ENCODE measurements at regions not wholly inside any gene's neighbourhood (a gene's known extent, or its start where the extent isn't known, plus 50 kb on each side); places are given as distances from the start of the nearest gene placed in this dataset.

GRCh38 chr14:35992816-35993683 lies 166.9 kb downstream of the BRMS1L start:
- no peak for DNase-seq
- in situ Hi-C loops (cut with MboI; ENCODE audit: low pct_unique_long_range_greater_than_20kb, low sequenced_read_pairs): no loop called here

- no peak for DNase-seq
- in situ Hi-C loops (cut with MboI; ENCODE audit: low pct_unique_long_range_greater_than_20kb, low sequenced_read_pairs): no loop called here
These were observed 165.2 kb downstream of the BRMS1L start for GRCh38 chr14:35991356-35991755.

GRCh38 chr14:35989736-35990135 lies 163.6 kb downstream of the BRMS1L start:
- in situ Hi-C loops (cut with MboI; ENCODE audit: low pct_unique_long_range_greater_than_20kb, low sequenced_read_pairs): no loop called here
- DNase-seq: no peak

DNA sequence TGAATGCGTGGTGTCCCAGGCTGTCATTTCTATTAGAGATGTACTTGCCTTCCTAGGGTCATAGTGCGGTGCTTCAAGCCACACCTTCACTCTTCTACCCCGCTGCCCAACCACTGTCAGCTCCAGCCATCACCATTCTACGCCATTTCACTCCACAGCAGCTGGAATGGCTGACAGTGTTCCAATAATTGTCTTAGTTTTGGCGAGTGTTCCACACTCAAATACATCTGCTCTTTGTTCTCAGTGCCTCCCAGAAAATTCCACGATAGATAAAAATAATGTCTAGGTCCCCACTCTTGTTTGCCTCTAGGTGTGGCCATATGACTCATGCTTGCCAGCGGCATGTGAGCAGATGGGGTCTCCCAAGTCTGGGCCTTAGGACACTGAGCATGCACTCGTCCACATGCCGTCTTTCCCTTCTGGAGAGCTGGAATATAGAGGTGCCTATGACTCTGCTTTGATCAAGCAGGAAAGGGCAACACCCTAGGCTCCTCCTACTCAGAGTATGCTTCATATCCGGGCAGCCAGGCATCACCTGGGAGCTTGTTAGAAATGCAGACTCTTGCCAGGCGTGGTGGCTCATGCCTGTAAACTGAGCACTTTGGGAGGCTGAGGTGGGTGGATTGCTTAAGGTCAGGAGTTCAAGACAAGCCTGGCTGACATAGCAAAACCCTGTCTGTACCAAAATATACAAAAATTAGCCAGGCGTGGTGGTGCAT lies 163.0 kb downstream of the BRMS1L start:
- in situ Hi-C loops (cut with MboI; ENCODE audit: low pct_unique_long_range_greater_than_20kb, low sequenced_read_pairs): no loop called here
- DNase-seq: no peak

GRCh38 chr14:35988550-35988949 lies 162.4 kb downstream of the BRMS1L start:
- in situ Hi-C loops (cut with MboI; ENCODE audit: low pct_unique_long_range_greater_than_20kb, low sequenced_read_pairs): no loop called here

GRCh38 chr14:35987731-35988130 lies 161.6 kb downstream of the BRMS1L start:
- DNase-seq: no peak
- in situ Hi-C loops (cut with MboI; ENCODE audit: low pct_unique_long_range_greater_than_20kb, low sequenced_read_pairs): no loop called here

More at GRCh38 chr14:35988550-35988949, 162.4 kb downstream of the BRMS1L start:
- DNase-seq: no peak

GRCh38 chr14:35986219-35986573 lies 160.1 kb downstream of the BRMS1L start:
- in situ Hi-C loops (cut with MboI; ENCODE audit: low pct_unique_long_range_greater_than_20kb, low sequenced_read_pairs): no loop called here
- DNase-seq: no peak

- in situ Hi-C loops (cut with MboI; ENCODE audit: low pct_unique_long_range_greater_than_20kb, low sequenced_read_pairs): no loop called here
- DNase-seq: no peak
These were observed 159.5 kb downstream of the BRMS1L start for GRCh38 chr14:35985474-35986218.

- in situ Hi-C loops (cut with MboI; ENCODE audit: low pct_unique_long_range_greater_than_20kb, low sequenced_read_pairs): no loop called here
- DNase-seq: no peak
These were observed 153.4 kb downstream of the BRMS1L start for GRCh38 chr14:35979531-35979930.

DNA sequence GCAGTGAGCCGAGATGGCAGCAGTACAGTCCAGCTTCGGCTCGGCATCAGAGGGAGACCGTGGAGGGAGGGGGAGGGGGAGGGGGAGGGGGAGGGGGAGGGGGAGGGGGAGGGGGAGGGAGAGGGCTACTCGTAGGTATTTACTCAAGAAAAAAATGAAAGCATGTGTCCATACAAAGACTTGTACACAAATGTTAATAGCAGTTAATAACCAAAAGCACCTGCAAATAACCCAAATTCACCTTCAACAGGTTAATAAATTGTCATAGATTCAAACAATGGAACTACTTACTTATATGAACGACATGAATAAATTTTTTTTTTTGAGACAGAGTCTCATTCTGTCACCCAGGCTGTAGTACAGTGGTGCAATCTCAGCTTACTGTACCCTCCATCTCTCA lies 152.4 kb downstream of the BRMS1L start:
- DNase-seq: no peak
- in situ Hi-C loops (cut with MboI; ENCODE audit: low pct_unique_long_range_greater_than_20kb, low sequenced_read_pairs): no loop called here

DNA sequence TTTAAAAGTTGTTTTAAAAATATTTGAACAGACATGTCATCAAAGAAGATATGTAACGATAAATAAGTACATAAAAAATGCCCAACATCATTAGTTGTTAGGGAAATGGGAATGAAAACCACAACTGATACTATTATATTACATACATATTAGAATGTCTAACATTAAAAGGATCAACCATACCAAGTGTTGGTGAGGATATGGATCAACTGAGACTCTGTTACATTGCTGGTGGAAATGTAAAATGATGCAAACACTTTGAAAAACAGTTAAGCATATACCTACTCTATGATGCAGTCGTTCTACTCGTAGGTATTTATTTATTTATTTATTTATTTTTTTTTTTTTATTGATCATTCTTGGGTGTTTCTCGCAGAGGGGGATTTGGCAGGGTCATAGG lies 149.7 kb downstream of the BRMS1L start:
- in situ Hi-C loops (cut with MboI; ENCODE audit: low pct_unique_long_range_greater_than_20kb, low sequenced_read_pairs): no loop called here
- no peak for DNase-seq

DNA sequence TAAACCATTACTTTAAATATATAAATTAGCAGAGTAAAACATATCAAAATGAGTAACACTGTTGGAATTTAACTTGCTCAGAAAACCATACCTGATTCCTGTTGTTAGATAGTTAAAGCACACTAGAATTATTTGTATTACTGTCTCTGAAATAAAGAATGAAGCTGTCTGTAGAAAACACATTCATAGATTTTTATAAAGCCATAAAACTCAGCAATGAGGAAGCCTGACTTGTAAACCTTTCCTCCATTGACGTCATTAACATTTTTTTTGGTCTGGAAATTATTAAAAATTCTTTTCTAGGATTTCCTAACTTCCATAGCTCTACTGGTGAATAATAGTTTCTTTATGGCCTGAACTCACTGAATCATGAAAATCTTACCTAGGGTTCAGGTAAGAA lies 147.6 kb downstream of the BRMS1L start:
- no peak for DNase-seq
- in situ Hi-C loops (cut with MboI; ENCODE audit: low pct_unique_long_range_greater_than_20kb, low sequenced_read_pairs): no loop called here

DNA sequence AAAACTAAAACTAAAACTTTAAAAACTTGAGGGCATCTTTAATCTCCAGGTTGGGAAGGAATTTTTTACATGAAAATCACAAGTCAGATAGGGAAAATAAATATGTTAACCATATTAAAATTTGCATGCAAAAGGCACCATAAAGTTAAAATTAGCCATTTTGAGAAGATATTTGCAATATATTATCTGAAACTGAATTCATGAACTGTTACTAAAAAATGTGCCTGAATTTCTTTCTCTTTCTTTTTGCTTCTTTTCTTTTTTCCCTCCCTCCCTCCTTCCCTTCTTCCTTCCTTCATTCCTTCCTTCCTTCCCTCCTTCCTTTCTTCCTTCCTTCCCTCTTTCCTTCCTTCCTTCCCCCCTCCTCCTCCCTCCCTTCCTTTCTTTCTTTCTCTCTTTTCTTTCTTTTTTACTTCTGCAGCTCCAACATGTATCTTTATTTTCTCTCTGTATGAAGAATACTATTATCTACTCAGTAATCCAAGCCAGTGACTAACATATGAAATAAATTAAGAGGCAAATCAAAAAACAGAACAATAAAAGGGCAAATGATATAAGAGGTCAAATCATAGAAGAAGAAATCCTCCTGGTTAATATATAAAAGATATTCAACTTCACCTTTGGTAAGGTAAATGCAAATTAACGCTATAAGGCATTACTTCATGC lies 146.0 kb downstream of the BRMS1L start:
- no peak for DNase-seq
- in situ Hi-C loops (cut with MboI; ENCODE audit: low pct_unique_long_range_greater_than_20kb, low sequenced_read_pairs): no loop called here

- DNase-seq: no peak
- in situ Hi-C loops (cut with MboI; ENCODE audit: low pct_unique_long_range_greater_than_20kb, low sequenced_read_pairs): no loop called here
These were observed 143.2 kb downstream of the BRMS1L start for GRCh38 chr14:35969310-35969709.

- in situ Hi-C loops (cut with MboI; ENCODE audit: low pct_unique_long_range_greater_than_20kb, low sequenced_read_pairs): no loop called here
- DNase-seq: no peak
These were observed 139.3 kb downstream of the BRMS1L start for GRCh38 chr14:35965400-35965799.

GRCh38 chr14:35964697-35965286 lies 138.7 kb downstream of the BRMS1L start:
- no peak for DNase-seq
- in situ Hi-C loops (cut with MboI; ENCODE audit: low pct_unique_long_range_greater_than_20kb, low sequenced_read_pairs): no loop called here

DNA sequence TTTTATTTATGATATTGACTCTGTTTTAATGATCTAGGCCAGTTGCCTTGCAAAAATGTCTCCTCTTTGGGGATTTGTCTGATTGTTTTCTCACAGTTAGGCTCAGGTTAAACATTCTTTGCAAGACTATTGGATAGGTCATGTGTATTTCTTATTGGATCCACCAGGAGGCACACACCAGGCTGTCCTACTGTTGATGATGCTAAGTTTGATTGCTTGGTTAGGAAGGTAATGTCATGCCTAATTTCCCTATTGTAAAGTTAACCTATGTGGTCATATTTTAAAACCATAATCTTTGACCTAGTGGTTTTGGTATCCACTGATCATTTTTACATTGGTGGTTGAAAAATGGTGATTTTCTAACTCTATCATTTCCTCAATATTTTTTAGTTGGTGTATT lies 137.1 kb downstream of the BRMS1L start:
- DNase-seq: peak; percentile 4
- in situ Hi-C loops (cut with MboI; ENCODE audit: low pct_unique_long_range_greater_than_20kb, low sequenced_read_pairs): no loop called here

DNA sequence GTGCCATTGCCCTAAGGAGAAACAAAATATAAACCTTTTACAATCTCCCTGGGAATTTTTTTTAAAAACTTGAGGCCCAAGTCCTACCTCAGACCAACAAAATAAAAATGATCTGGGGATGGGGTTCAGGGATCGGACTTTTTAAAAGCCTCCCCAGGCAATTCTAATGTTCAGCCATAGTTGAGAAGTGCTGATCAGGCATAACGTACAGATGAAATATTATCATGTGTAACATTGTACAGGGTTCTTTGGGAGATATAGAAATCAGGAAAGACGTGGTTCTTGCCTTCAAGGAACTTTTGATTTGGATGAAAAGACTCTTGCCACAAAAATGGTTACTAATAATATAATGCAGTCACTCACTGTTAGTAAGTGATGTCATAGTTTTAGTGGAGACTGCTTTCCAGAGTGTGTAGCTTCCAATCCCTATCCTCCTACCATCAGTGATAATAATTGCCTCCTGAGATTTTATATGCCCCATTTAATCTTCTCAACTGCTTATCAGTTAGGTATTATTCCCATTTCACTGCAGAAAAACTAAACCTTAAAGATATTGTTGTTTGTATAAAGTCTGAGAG lies 135.6 kb downstream of the BRMS1L start:
- in situ Hi-C loops (cut with MboI; ENCODE audit: low pct_unique_long_range_greater_than_20kb, low sequenced_read_pairs): no loop called here
- DNase-seq: no peak

GRCh38 chr14:35959835-35960234 lies 133.7 kb downstream of the BRMS1L start:
- in situ Hi-C loops (cut with MboI; ENCODE audit: low pct_unique_long_range_greater_than_20kb, low sequenced_read_pairs): no loop called here
- DNase-seq: no peak
